H9 (cell line): ENCODE measurements at regions not wholly inside any gene's neighbourhood (a gene's known extent, or its start where the extent isn't known, plus 50 kb on each side); places are given as distances from the start of the nearest gene placed in this dataset.

ENCODE experiments used
- DNase-seq: peaks from one replicate; pipeline ENCODE4 v3.0.0-alpha.2; 2017
- H2AFZ ChIP-seq: one replicate; pipeline ENCODE4 v1.6.1; 2013; ENCODE audit warnings: mild to moderate bottlenecking, low read length, control low read depth, moderate library complexity
- H2AK5ac ChIP-seq: 2 replicates; pipeline ENCODE4 v1.6.1; 2013; ENCODE audit warnings: low read length, control low read depth, mixed read lengths; ENCODE audit not compliant: insufficient read length
- H2BK120ac ChIP-seq: one replicate; pipeline ENCODE4 v1.6.1; 2013; ENCODE audit warnings: low read depth, mild to moderate bottlenecking, low read length, control low read depth, inconsistent platforms; ENCODE audit not compliant: poor library complexity, severe bottlenecking
- H2BK12ac ChIP-seq: 2 replicates; pipeline ENCODE4 v1.6.1; 2013; ENCODE audit warnings: low read length, control low read depth, mixed read lengths, low read depth; ENCODE audit not compliant: insufficient read length
- H2BK15ac ChIP-seq: 2 replicates; pipeline ENCODE4 v1.6.1; 2013; ENCODE audit warnings: low read depth, low read length, control low read depth
- H2BK20ac ChIP-seq: one replicate; pipeline ENCODE4 v1.6.1; 2013; ENCODE audit warnings: low read depth, mild to moderate bottlenecking, low read length, control low read depth, inconsistent platforms; ENCODE audit not compliant: poor library complexity, severe bottlenecking
- H2BK5ac ChIP-seq: 2 replicates; pipeline ENCODE4 v1.6.1; 2013; ENCODE audit warnings: low read length, control low read depth, mixed read lengths; ENCODE audit not compliant: insufficient read length
- H3K14ac ChIP-seq: 2 replicates; pipeline ENCODE4 v1.6.1; 2013; ENCODE audit warnings: low read length, control low read depth; ENCODE audit not compliant: insufficient read depth
- H3K18ac ChIP-seq: 2 replicates; pipeline ENCODE4 v1.6.1; 2013; ENCODE audit warnings: low read depth, mild to moderate bottlenecking, mixed read lengths, low read length, control low read depth; ENCODE audit not compliant: insufficient read length
- H3K23ac ChIP-seq: 2 replicates; pipeline ENCODE4 v1.6.1; 2013; ENCODE audit warnings: low read length, control low read depth, mixed read lengths, low read depth; ENCODE audit not compliant: insufficient read length
- H3K23me2 ChIP-seq: 2 replicates; pipeline ENCODE4 v1.6.1; 2013; ENCODE audit warnings: low read depth, mild to moderate bottlenecking, mixed read lengths, low read length, control low read depth; ENCODE audit not compliant: insufficient read length, poor library complexity, severe bottlenecking
- H3K27ac ChIP-seq: 2 replicates; pipeline ENCODE4 v1.5.1; 2013; ENCODE audit warnings: low read length, control low read depth, mixed read lengths, low read depth; ENCODE audit not compliant: insufficient read length
- H3K27me3 ChIP-seq: 2 replicates; pipeline ENCODE4 v1.6.1; 2013; ENCODE audit warnings: low read length, control low read depth, inconsistent platforms; ENCODE audit not compliant: insufficient read depth
- H3K4ac ChIP-seq: 2 replicates; pipeline ENCODE4 v1.6.1; 2013; ENCODE audit warnings: low read depth, mild to moderate bottlenecking, control low read depth, inconsistent platforms, low read length, moderate library complexity
- H3K4me1 ChIP-seq: 2 replicates; pipeline ENCODE4 v1.6.1; 2013; ENCODE audit warnings: low read length, control low read depth, inconsistent platforms; ENCODE audit not compliant: insufficient read depth
- H3K4me2 ChIP-seq: 2 replicates; pipeline ENCODE4 v1.6.1; 2013; ENCODE audit warnings: low read length, control low read depth, mixed read lengths; ENCODE audit not compliant: insufficient read length, insufficient read depth
- H3K56ac ChIP-seq: 2 replicates; pipeline ENCODE4 v1.6.1; 2013; ENCODE audit warnings: low read depth, mild to moderate bottlenecking, mixed read lengths, low read length, control low read depth; ENCODE audit not compliant: insufficient read length
- H3K79me1 ChIP-seq: 2 replicates; pipeline ENCODE4 v1.6.1; 2013; ENCODE audit warnings: low read depth, mild to moderate bottlenecking, moderate library complexity, low read length, control low read depth, inconsistent platforms; ENCODE audit not compliant: insufficient read depth, poor library complexity, severe bottlenecking
- H3K79me2 ChIP-seq: 2 replicates; pipeline ENCODE4 v1.6.1; 2013; ENCODE audit warnings: low read length, control low read depth, inconsistent platforms; ENCODE audit not compliant: insufficient read depth
- H3K9ac ChIP-seq: 2 replicates; pipeline ENCODE4 v1.6.1; 2013; ENCODE audit warnings: low read length, control low read depth, mixed read lengths; ENCODE audit not compliant: insufficient read length; ENCODE audit errors: extremely low read depth
- H3K9me3 ChIP-seq: one replicate; pipeline ENCODE4 v1.6.1; 2013; ENCODE audit warnings: low read depth, low read length, inconsistent platforms; ENCODE audit not compliant: control insufficient read depth
- H3T11ph ChIP-seq: one replicate; pipeline ENCODE4 v1.6.1; 2013; ENCODE audit warnings: mild to moderate bottlenecking, low read length, control low read depth, inconsistent platforms
- H4K20me1 ChIP-seq: one replicate; pipeline ENCODE4 v1.6.1; 2013; ENCODE audit not compliant: control insufficient read depth, insufficient read length, insufficient read depth
- H4K5ac ChIP-seq: 2 replicates; pipeline ENCODE4 v1.6.1; 2013; ENCODE audit warnings: low read depth, mild to moderate bottlenecking, mixed read lengths, low read length, control low read depth; ENCODE audit not compliant: insufficient read length
- H4K8ac ChIP-seq: replicated peaks from 2 replicates; pipeline ENCODE4 v1.6.1; 2013; ENCODE audit warnings: low read length, control low read depth, mixed read lengths, low read depth; ENCODE audit not compliant: insufficient read length
- H4K91ac ChIP-seq: 2 replicates; pipeline ENCODE4 v1.6.1; 2013; ENCODE audit warnings: low read depth, mild to moderate bottlenecking, moderate library complexity, mixed read lengths, low read length, control low read depth; ENCODE audit not compliant: insufficient read length
- H3K27ac Mint-ChIP-seq, 3 experiments: 2 replicates in 2 of 3; 3 replicates in 1 of 3; pipeline ENCODE4 v1.8.0; 2020 to 2021; ENCODE audit warnings: mixed read lengths in 3 of 3, mild to moderate bottlenecking in 1 of 3, moderate library complexity in 1 of 3
- H3K27me3 Mint-ChIP-seq: 2 replicates; pipeline ENCODE4 v1.8.0; 2021; ENCODE audit warnings: low read depth, mild to moderate bottlenecking, moderate library complexity, mixed read lengths
- H3K36me3 Mint-ChIP-seq, 3 experiments: 2 replicates in 2 of 3; 3 replicates in 1 of 3; pipeline ENCODE4 v1.8.0; 2020 to 2021; ENCODE audit warnings: low read depth in 3 of 3, mixed read lengths in 3 of 3; ENCODE audit not compliant: insufficient read depth in 1 of 3
- H3K4me1 Mint-ChIP-seq, 2 experiments: 2 replicates each; pipeline ENCODE4 v1.8.0; 2020; ENCODE audit warnings: mixed read lengths in 2 of 2
- H3K4me3 Mint-ChIP-seq, 2 experiments: 2 replicates in 1 of 2; 3 replicates in 1 of 2; pipeline ENCODE4 v1.8.0; 2020 to 2021; ENCODE audit warnings: mild to moderate bottlenecking in 2 of 2, mixed read lengths in 2 of 2, moderate library complexity in 1 of 2
- H3K9me3 Mint-ChIP-seq, 2 experiments: 2 replicates in 1 of 2; 3 replicates in 1 of 2; pipeline ENCODE4 v1.8.0; 2020; ENCODE audit warnings: mild to moderate bottlenecking in 2 of 2, mixed read lengths in 2 of 2, moderate library complexity in 1 of 2
- WGBS: extraction: QIAGEN DNeasy Blood & Tissue Kit; methylation state at CpG from one replicate; pipeline ENCODE4 v1.1.7; 2013; ENCODE audit warnings: missing lambda C conversion rate, low lambda C conversion rate, mixed read lengths; ENCODE audit not compliant: insufficient read length; ENCODE audit errors: extremely low coverage; 5-methylcytosine and 5-hydroxymethylcytosine counted together
- TF ChIP-seq, protein P1 (sequence below): fragments of 200-600 bp; sonication (generic); conservative IDR thresholded peaks from 3 replicates; pipeline ENCODE4 v1.8.0; 2021; ENCODE audit warnings: antibody characterized with exemption, mild to moderate bottlenecking

DNA sequence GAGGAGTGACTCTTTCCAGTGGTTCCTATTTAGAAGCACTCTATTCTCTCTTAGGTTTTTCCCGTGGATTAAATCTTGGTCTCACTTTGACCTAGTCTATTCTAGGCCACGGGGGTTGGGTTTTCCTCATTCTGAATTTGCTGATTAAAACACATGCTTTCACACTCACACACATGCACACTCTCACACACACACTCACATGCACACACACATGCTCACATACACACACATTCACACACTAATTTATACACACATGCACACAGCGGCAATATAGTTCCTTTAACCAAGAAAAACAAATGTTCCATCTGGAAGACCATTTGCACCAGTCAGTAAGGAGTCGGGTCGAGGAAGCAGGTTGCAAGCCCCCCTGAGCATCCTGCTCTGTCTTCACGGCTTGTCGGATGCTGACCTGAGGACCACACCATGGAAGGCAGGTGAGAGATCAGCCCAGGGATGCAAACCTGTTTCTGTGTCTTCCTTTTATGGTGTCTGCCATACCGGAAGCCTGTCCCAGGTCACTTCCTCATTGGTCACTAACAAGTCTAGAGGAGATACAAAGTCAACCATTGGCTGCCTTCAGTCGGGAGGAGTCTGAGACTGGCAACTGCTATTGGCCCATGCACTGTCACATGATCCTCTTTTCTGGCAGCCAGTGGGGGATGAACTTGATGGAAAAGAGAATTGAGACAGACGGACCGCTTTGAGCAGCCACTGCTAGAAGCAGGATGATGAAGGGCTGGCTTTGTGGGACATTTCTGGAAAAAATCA lies 330.8 kb downstream of the FGFR2 start:
- Histone ChIP-seq H3K18ac (no peak overlapping the region), H3K27ac (no peak overlapping the region), H3T11ph (no peak overlapping the region), H2BK5ac (no peak overlapping the region), H2BK15ac (no peak overlapping the region), H3K27me3 (no peaks in the 10 kb centered on the region; the same call in 1 of the 2 replicates), H3K79me2 (no peaks in the 10 kb centered on the region), H3K23ac (no peak overlapping the region), H4K20me1 (no peaks in the 10 kb centered on the region), H4K5ac (no peak overlapping the region), H3K9ac (no peak overlapping the region), H3K14ac (no peak overlapping the region), H2AK5ac (no peak overlapping the region), H4K91ac (no peak overlapping the region), H2BK20ac (no peak overlapping the region), H3K4me2 (no peak overlapping the region), H3K4ac (no peak overlapping the region), H2BK12ac (no peak overlapping the region), H4K8ac (no peak overlapping the region), H3K23me2 (no peaks in the 10 kb centered on the region), H3K56ac (no peak overlapping the region), H2BK120ac (no peak overlapping the region), H2AFZ (no peak overlapping the region), H3K4me1 (no peaks in the 10 kb centered on the region), H3K9me3 (no peaks in the 10 kb centered on the region), H3K79me1 (no peaks in the 10 kb centered on the region)
- Mint-ChIP-seq H3K9me3 (no peaks in the 10 kb centered on the region), H3K27ac (no peak overlapping the region), H3K4me1 (peaks cover 17 to 20% of the 10 kb centered on the region in 2 experiments), H3K27me3 (peaks cover 11% of the 10 kb centered on the region), H3K4me3 (no peak overlapping the region), H3K36me3 (no peaks in the 10 kb centered on the region)
- DNase-seq, result no peak
- TF ChIP-seq, protein P1, sequence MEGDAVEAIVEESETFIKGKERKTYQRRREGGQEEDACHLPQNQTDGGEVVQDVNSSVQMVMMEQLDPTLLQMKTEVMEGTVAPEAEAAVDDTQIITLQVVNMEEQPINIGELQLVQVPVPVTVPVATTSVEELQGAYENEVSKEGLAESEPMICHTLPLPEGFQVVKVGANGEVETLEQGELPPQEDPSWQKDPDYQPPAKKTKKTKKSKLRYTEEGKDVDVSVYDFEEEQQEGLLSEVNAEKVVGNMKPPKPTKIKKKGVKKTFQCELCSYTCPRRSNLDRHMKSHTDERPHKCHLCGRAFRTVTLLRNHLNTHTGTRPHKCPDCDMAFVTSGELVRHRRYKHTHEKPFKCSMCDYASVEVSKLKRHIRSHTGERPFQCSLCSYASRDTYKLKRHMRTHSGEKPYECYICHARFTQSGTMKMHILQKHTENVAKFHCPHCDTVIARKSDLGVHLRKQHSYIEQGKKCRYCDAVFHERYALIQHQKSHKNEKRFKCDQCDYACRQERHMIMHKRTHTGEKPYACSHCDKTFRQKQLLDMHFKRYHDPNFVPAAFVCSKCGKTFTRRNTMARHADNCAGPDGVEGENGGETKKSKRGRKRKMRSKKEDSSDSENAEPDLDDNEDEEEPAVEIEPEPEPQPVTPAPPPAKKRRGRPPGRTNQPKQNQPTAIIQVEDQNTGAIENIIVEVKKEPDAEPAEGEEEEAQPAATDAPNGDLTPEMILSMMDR, result no peak
- no CpG with 5 or more reads among the region's 11 CpGs for WGBS
